GM23338 (cell line): ENCODE measurements at regions not wholly inside any gene's neighbourhood (a gene's known extent, or its start where the extent isn't known, plus 50 kb on each side); places are given as distances from the start of the nearest gene placed in this dataset.

ENCODE experiments used
- CREB1 ChIP-seq: fragments of 250-450 bp; sonication (Bioruptor Pico); IDR thresholded peaks from 2 replicates; pipeline ENCODE4 v1.5.0; 2020; ENCODE audit warnings: low read depth, mild to moderate bottlenecking, moderate library complexity
- ETS1 ChIP-seq: IDR thresholded peaks from 2 replicates; pipeline ENCODE4 v1.6.1; 2016; ENCODE audit warnings: antibody characterized with exemption
- EZH2 ChIP-seq: fragments of 200-600 bp; sonication (generic); IDR thresholded peaks from one replicate; pipeline ENCODE4 v1.8.0; 2017; ENCODE audit warnings: antibody characterized with exemption, mild to moderate bottlenecking, low read depth; ENCODE audit not compliant: unreplicated experiment
- EZH2phosphoT487 ChIP-seq: fragments of 200-600 bp; sonication (generic); IDR thresholded peaks from one replicate; pipeline ENCODE4 v1.8.1; 2018; ENCODE audit warnings: antibody characterized with exemption; ENCODE audit not compliant: unreplicated experiment
- JUNB ChIP-seq: IDR thresholded peaks from one replicate; pipeline ENCODE4 v1.6.1; 2016; ENCODE audit warnings: antibody characterized with exemption; ENCODE audit not compliant: unreplicated experiment
- POLR2AphosphoS5 ChIP-seq: IDR thresholded peaks from 2 replicates; pipeline ENCODE4 v1.6.1; 2016; ENCODE audit warnings: antibody characterized with exemption, low read depth
- REST ChIP-seq: IDR thresholded peaks from one replicate; pipeline ENCODE4 v1.6.1; 2018; ENCODE audit warnings: antibody characterized with exemption; ENCODE audit not compliant: unreplicated experiment
- STAT1 ChIP-seq: IDR thresholded peaks from one replicate; pipeline ENCODE4 v1.6.1; 2016; ENCODE audit warnings: antibody characterized with exemption; ENCODE audit not compliant: unreplicated experiment
- ZNF114 ChIP-seq: fragments of 250-450 bp; sonication (Bioruptor Pico); IDR thresholded peaks from 2 replicates; pipeline ENCODE4 v1.5.0; 2020; ENCODE audit warnings: mild to moderate bottlenecking, moderate library complexity
- ZNF331 ChIP-seq: fragments of 250-450 bp; sonication (Bioruptor Pico); IDR thresholded peaks from 2 replicates; pipeline ENCODE4 v1.5.0; 2020; ENCODE audit warnings: low read depth, mild to moderate bottlenecking, moderate library complexity
- ZNF462 ChIP-seq: fragments of 250-450 bp; sonication (Bioruptor Pico); IDR thresholded peaks from 2 replicates; pipeline ENCODE4 v1.5.0; 2020; ENCODE audit warnings: mild to moderate bottlenecking, moderate library complexity
- TF ChIP-seq, protein P1 (sequence below), 2 experiments: fragments of 200-600 bp in 1 of 2; sonication (generic) in 1 of 2; conservative IDR thresholded peaks; 2 replicates each; pipeline versions ENCODE4 v1.5.1 to v1.6.1; 2016 to 2017; ENCODE audit warnings: antibody characterized with exemption in 2 of 2, low read depth in 2 of 2, mild to moderate bottlenecking in 2 of 2, moderate library complexity in 1 of 2

GRCh38 chr6:68279793-68280557 lies 355.1 kb upstream of the ADGRB3 start:
- TF ChIP-seq, protein P1, sequence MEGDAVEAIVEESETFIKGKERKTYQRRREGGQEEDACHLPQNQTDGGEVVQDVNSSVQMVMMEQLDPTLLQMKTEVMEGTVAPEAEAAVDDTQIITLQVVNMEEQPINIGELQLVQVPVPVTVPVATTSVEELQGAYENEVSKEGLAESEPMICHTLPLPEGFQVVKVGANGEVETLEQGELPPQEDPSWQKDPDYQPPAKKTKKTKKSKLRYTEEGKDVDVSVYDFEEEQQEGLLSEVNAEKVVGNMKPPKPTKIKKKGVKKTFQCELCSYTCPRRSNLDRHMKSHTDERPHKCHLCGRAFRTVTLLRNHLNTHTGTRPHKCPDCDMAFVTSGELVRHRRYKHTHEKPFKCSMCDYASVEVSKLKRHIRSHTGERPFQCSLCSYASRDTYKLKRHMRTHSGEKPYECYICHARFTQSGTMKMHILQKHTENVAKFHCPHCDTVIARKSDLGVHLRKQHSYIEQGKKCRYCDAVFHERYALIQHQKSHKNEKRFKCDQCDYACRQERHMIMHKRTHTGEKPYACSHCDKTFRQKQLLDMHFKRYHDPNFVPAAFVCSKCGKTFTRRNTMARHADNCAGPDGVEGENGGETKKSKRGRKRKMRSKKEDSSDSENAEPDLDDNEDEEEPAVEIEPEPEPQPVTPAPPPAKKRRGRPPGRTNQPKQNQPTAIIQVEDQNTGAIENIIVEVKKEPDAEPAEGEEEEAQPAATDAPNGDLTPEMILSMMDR (conservative IDR thresholded peaks at IDR 0.05; ENCODE audit: low read depth in 2 of 2), result no peak
- no peak for TF ChIP-seq REST
- no peak for TF ChIP-seq EZH2phosphoT487
- no peak for TF ChIP-seq EZH2
- no peak for TF ChIP-seq POLR2AphosphoS5
- no peak for TF ChIP-seq ZNF462 (CRISPR knock-in tag)
- TF ChIP-seq JUNB, result no peak
- no peak for TF ChIP-seq ZNF331
- TF ChIP-seq CREB1, result no peak
- TF ChIP-seq ETS1, result no peak
- no peak for TF ChIP-seq STAT1
- no peak for TF ChIP-seq ZNF114
